HG03571 (cell line): ENCODE measurements at regions not wholly inside any gene's neighbourhood (a gene's known extent, or its start where the extent isn't known, plus 50 kb on each side); places are given as distances from the start of the nearest gene placed in this dataset.

Experiments
- ATAC-seq: cut with Tn5 transposase; IDR thresholded peaks from one replicate; pipeline ENCODE4 v1.9.1; 2021; ENCODE audit not compliant: unreplicated experiment

DNA sequence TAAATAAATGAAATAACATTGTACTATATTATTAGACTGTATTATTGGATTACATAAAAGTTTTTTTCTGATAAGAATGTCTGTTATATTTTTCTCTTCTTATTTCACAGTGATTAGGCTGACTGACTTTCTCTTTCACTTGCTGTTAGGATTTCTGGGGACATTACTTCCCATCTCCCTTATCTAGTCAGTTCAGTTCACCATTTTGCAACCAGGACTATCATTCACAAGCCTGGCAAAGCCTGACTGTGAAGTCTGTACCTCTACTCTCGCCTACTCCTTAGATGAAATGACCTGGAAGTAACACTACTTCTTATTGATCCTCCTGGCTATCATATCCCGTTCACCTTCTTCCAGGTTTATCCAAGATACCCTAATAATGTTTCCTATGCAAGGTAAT lies 676.6 kb downstream of the USP25 start:
- ATAC-seq = no peak

DNA sequence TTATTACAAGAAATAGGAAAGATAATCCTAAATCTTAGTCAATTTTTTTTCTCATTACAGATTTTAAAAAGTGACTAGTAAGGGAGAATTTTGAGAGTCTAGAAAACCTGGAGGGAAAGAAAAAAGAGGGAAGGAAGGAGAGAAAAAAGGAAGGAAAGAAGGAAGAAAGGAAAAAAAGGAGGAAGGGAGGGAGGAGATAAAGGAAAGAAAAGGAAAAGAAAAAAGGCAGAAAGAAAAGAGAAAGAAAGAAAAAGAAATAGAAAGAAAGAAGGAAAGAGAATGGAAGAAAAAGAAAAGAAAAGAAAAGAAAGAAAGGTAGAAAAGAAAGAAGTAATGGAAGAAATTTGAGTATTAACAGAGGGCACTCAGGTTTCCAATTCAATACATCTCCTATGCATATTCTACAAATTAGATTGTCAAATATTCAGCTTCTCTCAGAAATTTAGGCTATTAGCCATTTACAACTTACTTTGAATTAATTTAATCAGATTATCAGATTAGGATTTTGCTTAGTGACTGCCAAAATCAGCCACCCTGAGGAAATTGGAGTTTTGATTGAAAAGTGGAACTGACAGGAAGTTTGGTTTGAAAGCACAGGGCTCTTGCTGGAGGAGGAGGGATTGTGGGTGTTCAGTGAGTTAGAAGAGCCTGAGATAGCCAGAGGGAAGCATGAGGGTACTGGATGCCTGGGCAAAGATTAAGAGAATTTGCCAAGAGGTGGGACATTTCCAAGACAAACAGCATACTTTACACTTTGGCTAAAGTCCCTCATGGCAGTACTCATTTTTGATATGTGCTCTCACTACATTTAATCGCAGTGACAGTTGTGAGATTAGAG lies 677.8 kb downstream of the USP25 start:
- no peak for ATAC-seq

DNA sequence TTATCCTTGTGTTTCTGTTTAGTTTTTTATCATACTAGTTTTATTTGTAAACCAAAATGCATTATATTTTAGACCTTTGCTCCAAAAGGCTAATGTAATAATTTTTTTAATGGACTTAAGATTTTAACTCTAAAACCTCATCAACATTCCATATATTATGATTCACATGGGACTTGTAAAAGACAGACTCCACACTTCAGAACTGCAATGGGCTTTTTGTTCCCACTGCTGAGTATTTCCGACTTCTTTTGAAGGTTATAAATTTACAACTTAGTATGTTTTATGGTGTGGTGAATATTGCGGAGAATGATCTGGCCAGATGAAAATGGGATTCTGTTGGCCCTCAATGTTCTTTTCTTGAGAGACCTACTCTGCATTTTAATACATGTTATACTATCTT lies 678.5 kb downstream of the USP25 start:
- ATAC-seq = no peak

DNA sequence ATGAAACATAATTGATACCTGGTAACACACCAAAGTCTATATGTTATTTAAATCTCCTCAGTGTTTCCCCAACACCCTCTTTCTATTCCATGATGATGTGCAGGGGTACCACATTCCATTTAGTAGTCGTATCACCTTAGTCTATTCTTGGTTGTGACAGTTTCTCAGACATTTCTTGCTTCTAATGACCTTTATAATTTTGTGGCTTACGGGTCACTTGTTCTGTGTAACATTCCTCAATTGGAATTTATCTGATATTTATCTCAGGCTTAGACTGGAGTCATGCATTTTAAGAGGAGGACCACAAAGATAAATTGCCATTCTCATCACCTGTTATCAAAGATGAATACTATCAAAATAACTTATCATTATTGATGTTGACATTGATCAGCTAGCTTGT lies 679.6 kb downstream of the USP25 start:
- no peak for ATAC-seq

DNA sequence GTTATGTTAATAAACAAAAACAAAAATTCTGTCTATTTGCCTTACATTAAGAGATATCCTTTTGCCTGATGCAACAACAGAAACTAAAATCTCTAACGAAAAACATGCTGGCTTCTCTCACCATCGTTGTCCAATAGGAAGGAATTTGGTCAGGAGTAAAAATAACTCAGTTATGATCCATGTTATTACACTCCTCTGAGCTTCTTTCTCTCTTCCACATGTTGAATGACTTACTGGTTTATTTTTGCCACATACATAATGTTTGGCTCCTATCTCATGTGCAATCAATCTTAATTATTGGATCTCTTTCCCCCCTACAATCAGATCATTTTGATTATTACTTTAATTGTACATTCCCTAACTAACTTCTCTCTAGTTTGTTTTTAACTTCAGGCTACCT lies 688.4 kb downstream of the USP25 start:
- no peak for ATAC-seq

DNA sequence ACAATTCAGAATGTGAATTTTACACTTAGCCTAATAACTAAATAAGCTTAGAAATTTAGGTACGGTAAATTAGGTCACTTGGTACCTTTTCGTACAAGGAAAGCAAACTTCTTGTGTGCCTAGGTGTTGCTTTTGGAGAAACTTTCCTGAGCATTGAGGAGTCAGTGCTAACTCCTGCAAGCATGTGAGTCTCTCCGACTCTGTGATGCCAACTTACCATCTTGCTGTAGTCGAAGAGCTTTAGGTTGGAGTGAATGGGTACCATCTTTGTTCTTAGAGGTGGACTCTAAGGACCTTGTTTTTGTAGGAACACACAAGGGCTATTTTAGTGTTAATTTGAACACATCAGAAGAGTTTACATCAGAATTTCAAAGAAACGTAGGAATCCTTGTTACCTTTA lies 688.9 kb downstream of the USP25 start:
- no peak for ATAC-seq

DNA sequence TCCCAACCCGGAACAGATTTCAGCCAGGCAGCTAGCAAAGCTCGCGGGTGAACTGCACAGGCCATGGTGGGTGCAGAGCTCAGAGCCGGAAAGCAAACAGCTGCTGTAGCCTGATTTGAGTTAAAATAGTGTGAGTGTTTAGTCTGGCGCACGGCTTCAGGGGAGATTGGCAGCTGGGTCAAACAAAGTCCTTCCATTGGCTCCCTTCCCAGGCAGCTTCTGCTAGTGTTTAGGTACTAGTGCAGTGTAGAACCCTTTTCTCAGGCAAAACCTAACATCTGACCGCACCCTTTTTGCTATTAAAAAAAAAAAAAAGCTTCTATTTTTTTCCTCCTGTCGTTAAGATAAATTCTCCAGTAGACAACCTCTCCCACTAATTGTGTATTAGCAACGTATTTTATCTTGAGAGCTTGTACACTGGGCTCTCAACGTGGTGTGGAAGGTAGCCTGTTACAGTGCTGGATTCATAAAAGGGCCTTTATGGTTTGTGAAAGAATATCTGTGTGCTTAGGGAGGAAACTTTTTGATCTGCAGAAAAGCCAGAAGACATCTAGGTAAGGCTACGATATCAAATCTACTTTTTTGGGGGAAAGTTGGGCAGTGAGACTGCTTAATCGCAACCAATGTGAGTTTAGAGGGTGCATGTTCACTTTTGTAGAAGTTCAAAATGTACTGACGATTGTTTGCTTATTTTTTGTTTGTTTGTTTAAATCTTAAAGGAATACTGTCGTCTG lies 689.6 kb downstream of the USP25 start:
- ATAC-seq = no peak

DNA sequence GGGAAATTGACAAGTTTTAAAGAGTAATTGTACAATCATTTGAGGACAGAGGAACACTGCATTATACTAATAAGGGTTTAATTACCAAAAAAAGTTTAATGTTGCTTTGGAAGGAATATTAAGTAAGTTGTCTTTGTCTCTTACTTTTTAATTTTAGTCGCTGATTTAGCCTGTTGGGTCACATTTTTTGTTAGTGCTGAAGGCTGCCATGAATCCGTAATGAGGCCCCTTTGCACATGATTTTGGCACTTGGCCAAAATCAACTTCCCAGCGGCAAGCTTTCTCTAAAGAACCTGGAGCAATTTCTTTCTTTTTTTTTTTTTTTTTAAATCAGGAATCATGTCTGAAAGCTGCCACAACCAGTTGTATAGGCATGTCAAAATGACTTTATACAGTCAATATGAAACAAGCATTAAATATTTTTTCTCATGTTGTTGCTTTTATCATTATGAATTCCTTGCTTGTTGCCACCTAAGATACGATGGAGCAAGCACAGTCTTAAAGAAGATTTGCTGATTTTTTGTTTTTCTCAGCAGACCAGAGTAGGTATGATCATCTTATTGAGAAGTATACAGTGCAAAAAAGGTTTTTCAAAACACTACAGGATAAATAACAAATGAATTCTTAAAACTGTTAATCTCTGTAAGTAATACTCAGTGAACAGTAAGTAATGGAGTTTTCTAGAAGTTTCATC lies 690.4 kb downstream of the USP25 start:
- ATAC-seq = no peak

DNA sequence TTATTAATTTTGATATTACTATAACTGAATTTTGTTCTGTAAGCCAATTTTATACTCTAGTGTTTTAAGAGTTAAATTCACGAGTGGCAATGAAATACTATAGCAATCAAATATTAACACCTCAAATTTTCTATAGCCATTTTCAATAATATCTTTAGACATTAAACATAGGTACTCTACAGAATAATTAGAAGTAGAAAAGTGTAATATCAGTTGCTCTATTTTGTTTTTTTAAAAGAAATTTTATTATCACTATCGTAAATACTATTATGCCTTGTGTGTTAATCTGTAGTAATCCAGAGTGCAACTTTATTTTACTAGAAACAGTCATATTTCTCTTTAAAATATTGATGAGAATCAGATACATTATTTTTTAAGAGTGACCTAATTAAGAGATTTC lies 691.2 kb downstream of the USP25 start:
- ATAC-seq = no peak

DNA sequence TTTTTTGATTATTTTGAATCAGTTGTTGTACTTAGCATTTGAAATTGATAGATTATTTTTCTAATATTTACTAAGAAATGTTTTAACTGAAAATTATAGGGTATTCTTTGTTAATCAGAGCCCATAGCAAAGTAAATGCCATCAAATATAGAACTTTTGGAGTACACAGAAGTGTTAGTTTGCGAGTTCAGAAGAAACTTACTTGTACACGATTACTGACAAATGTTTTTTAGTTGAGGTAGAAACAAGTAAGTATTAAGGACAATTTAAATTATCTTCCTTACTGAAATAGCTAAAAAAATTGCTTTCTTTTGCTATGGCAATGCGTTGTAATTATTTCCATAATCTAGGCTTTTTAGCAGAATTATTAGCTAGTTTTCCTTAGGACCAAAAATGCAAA lies 692.2 kb downstream of the USP25 start:
- ATAC-seq = no peak

DNA sequence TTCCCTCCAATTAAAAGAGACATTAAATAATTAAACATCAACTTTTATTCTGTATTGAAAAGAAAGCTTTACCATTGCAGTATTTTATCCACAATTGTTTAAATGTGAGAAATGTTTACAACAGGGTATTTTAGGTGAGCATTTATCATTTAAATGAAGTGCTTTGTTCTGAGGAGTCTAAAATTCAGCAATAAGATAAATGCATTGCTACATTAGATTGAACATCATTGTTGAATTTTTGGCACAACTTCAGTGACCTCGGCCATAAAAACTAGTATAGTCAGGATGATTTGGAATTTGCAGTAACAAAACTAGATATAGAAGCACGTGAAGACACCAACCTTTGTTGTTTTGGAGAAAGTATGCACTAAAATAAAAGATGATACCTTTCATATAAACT lies 692.9 kb downstream of the USP25 start:
- no peak for ATAC-seq

DNA sequence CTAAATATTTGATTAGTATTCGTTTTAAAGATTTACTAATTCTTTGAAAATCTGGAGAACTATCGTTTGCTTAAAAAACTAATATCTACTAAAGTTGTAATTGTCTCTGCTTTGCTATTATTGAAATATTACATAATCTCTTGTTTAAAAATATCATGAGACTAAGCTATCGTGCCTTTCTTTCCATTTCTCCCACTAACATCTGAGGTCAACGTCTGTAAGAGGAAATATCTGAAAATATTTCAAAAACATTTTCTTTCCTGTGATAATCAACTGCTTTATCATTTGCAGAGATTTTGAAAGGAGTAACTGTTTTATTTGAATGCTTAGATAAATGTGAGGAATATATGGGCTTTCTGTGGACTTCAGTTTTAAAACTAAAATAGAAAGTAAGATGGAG lies 694.1 kb downstream of the USP25 start:
- ATAC-seq = no peak

DNA sequence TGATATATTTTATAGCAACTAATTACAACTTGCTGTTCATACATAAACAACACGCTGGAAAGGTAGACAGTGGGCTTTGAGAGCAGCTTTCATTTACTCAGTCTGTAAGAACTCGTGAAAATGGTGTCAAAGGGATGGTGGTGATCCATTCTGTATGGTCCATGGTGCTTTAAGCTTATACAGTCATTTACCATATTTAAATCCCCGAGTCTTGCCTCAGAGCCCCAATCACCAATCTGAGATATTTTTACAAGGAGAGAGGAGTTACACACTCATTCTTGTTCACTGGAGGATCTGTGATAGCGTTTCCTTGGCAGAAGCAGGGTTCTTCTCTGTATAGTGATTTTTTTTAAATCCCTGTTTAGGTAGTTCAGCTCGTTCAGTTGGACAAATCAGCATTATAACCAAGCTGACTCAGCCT lies 694.6 kb downstream of the USP25 start:
- no peak for ATAC-seq

DNA sequence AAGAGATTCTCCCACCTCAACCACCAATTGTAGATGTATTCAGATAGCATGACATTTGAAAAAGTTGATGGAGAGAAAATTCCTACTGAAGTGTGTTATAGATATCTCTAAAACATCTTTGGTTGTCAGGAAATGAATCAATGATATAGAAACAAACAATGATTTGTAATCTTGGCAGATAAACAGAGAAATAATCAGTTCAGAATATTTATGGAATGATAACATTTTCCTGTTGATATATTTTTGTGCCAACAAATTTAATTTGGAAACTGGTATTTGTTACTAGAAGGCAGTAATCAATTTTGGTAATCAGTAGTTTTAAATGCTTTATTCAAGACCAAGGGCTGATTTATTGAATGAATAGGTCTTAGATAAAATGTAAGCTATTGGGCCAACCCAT lies 695.6 kb downstream of the USP25 start:
- no peak for ATAC-seq

DNA sequence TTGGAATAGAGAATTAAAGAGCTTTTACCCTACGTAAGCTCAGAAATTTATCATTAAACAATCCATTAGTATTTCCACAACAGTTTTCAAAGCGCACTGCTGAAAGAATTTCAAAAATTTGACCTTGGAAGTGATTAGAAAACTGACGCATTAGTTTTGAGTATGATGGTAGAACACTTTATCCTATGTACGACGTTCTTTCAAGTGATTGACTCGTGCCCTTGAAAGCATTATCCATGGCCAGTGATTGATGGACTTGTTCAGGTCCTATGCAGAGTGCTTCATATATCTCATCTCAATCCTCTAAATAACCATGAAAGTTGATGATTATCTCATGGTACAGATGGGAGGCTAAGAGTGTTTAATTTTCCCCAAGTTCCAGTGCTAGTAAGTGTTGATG lies 697.2 kb downstream of the USP25 start:
- ATAC-seq = no peak

DNA sequence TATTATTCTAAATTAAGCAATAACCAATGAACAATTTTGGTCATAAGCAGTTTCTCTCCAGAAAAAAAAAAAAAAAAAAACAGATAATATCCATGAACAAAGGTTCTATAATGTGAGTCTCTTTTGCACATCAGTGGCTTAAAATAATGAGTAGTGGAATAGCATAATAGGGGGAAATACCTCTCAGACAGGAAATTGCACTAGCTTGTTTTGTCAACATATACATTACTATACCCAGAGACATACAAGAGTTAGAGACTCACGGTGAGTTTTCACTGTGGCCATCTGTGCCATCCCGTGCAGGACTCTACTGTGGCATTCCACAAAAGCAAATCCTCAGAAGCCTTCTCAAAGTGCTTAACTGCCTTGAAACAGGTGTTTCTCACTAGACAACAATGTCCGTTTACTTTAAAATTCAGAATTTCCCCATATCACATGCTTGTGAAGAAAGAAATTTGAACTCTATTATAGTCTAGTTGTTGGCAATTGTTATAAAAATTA lies 697.9 kb downstream of the USP25 start:
- ATAC-seq = no peak

DNA sequence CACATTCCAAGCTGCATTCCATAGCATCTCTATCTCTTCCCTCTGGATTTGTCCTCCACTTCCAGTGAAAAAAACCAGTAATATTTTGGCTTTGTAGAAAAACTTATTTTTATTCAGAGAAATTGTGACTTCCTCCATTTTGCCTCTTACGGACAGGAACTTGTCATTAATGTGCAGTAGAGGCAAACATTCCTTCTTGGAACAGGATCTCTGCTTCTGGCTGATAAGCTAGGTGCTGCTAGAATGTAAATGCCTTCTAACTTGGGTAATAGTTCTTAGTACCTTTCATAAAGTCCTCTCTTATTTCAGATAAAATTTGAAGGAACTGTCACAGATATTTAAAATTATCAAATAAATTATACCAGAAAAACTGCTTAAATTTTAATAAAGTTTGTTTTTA lies 707.8 kb downstream of the USP25 start:
- no peak for ATAC-seq

DNA sequence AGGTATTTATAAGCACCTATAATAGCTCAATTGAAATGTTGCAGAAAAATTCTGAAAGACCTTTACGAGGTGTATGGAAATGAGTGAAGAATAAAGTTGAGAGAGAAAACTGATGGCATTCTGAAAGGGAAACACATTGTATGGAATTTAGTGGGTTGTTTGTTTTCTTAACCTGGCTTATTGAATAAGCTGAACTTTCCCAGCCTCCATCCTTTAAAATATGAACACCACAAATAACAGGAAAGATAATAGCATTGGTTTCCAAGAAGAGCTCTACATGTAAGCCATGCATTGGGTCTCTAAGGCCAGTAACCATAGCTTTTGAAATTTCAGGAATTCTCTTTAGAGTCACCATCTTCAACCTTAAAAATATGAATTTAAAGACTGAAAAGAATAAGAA lies 709.0 kb downstream of the USP25 start:
- ATAC-seq = no peak

DNA sequence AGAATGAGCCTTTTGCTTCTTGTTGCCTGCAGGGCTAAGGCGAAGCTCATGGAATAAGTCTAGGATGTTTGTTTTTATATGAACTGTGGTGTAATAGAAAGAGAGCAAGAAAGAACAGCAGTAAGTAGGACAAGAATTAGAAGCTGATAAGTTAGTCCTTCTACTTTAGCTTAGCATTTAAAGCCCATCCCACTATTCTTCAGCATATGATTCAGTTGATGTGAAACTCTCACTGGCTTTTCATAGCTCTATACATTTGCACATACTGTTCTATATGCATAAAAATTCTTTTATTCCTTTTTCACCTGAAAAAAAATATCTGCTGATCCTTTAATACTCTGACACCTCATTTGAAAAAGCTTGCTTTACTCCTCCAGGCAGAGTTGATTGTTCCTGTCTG lies 712.0 kb downstream of the USP25 start:
- ATAC-seq = no peak

DNA sequence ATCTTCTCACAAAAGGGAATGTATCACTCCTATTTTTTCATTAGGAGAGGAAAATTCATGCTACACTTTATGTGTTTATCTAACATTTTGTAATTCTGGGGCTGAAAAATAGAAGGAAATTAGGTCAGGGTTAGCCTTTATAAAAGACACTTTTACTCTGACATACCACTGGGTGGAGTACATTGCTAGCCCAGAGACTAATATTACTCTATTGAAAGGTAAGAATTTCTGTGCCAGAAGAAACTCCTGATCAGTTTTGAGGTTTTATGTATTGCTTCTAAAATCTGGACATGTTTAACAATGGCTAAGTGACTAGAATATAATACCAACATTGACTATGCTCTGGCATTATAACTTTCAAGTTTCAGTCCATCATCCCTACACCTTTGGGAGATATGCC lies 724.6 kb downstream of the USP25 start:
- ATAC-seq = no peak

DNA sequence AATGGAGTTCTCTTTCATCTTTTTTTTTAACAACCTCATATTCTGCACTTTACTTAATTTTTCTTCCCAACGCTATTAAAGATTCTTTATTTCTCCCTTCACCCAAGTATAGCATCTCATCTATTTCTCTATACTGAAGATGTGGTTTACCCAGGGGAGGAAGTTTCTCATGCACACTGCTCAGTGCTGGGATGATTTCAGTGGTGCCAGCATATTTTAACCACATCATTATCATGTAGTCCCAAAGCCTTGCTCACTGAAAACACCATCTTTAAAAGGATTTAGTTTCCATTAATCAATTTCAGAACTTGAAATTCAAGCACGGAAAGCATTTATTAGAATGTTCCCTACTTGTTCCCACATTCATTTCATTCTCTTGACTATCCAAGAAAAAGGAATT lies 725.7 kb downstream of the USP25 start:
- ATAC-seq = no peak

DNA sequence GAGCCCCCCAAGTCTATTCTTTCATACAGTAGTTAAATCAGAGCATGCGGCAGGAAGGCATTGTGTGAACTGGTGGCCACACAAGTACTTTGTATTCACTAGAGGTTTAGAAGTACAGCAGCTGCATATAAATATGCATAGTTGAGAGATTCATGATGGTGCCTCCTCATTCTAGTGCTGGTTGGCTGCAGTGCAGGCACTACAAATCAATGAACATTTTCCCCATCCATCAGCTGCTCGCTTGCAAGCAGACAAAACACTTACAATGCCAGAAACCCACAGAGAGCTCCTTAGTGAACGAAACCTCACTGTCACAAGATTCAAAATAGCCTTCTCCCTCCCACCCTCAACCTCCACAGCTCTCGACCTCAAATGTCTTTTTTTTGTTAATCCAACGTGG lies 726.2 kb downstream of the USP25 start:
- ATAC-seq = no peak
